SK-N-SH (cell line): ENCODE measurements at regions not wholly inside any gene's neighbourhood (a gene's known extent, or its start where the extent isn't known, plus 50 kb on each side); places are given as distances from the start of the nearest gene placed in this dataset.

Experiments used
- CHD2 ChIP-seq: fragments of 150-350 bp; IDR thresholded peaks from 2 replicates; pipeline ENCODE4 v1.6.1; 2018; ENCODE audit warnings: low read length; ENCODE audit not compliant: partially characterized antibody
- ELF1 ChIP-seq: IDR thresholded peaks from 2 replicates; pipeline ENCODE4 v1.4.0; 2012
- GABPA ChIP-seq: IDR thresholded peaks from 2 replicates; pipeline ENCODE4 v1.4.0; 2012; ENCODE audit warnings: low read depth, mild to moderate bottlenecking
- TF ChIP-seq, protein P1 (sequence below): fragments of 200-600 bp; sonication (generic); IDR thresholded peaks from 2 replicates; pipeline ENCODE4 v1.6.1; 2017; ENCODE audit warnings: antibody characterized with exemption, mild to moderate bottlenecking, moderate library complexity
- TF ChIP-seq, protein P2 (sequence below): IDR thresholded peaks from 2 replicates; pipeline ENCODE4 v1.4.0; 2012; ENCODE audit warnings: low read depth

- TF ChIP-seq, protein P1, sequence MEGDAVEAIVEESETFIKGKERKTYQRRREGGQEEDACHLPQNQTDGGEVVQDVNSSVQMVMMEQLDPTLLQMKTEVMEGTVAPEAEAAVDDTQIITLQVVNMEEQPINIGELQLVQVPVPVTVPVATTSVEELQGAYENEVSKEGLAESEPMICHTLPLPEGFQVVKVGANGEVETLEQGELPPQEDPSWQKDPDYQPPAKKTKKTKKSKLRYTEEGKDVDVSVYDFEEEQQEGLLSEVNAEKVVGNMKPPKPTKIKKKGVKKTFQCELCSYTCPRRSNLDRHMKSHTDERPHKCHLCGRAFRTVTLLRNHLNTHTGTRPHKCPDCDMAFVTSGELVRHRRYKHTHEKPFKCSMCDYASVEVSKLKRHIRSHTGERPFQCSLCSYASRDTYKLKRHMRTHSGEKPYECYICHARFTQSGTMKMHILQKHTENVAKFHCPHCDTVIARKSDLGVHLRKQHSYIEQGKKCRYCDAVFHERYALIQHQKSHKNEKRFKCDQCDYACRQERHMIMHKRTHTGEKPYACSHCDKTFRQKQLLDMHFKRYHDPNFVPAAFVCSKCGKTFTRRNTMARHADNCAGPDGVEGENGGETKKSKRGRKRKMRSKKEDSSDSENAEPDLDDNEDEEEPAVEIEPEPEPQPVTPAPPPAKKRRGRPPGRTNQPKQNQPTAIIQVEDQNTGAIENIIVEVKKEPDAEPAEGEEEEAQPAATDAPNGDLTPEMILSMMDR: no peak
- no peak for TF ChIP-seq GABPA
- TF ChIP-seq, protein P2, sequence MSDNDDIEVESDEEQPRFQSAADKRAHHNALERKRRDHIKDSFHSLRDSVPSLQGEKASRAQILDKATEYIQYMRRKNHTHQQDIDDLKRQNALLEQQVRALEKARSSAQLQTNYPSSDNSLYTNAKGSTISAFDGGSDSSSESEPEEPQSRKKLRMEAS: no peak
- no peak for TF ChIP-seq CHD2
- TF ChIP-seq ELF1: no peak
Observed at GRCh38 chr4:171441300-171441941, 371.8 kb upstream of the GALNTL6 start.
